HG02610 (cell line): ENCODE measurements at regions not wholly inside any gene's neighbourhood (a gene's known extent, or its start where the extent isn't known, plus 50 kb on each side); places are given as distances from the start of the nearest gene placed in this dataset.

ENCODE experiments used
- ATAC-seq: cut with Tn5 transposase; IDR thresholded peaks from one replicate; pipeline ENCODE4 v1.9.1; 2021; ENCODE audit warnings: mild to moderate bottlenecking, moderate library complexity; ENCODE audit not compliant: unreplicated experiment

DNA sequence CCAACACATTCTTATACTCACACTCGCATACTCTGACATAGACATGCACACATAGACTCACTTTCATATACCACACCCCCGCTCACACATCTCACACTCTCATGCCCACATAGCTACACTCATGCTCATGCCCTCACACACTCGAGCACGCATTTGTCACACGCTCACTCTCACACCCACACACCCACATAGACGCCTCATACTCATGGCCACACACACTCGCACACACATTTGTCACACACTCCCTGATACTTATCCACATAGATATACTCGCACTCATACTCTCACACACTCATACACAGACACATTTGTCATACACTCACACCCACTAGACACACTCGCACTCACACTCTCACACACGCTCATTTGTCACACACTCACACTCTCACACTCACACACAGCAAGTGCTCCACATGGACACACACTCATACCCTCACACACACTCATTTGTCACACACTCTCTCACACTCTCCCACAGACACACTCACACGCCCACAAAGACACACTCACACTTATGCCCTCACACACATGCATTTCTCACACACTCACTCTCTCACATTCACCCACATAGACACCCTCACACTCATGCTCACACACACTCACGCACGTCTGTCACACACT, 50.9 kb downstream of the TNP1 start:
- ATAC-seq: no peak

DNA sequence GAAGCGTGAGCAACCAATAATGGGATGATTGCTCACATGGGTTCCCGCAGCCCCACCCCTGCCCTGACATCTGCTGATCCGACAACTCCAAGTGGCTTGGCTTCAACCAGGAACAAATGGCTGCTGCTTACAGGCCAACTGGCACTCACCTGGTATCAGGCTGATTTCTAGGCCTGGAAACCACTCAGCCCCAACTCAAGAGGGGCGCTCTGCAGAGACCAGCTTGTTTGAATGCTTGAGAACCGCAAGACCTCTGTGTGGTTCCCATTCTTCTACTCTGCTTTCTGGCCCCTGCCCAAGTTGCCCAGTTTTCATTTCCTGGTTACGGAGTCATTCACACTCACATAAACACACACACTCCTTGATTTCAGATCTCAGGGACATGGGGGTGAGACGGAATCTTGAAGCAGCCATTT, 52.0 kb downstream of the TNP1 start:
- ATAC-seq: no peak

DNA sequence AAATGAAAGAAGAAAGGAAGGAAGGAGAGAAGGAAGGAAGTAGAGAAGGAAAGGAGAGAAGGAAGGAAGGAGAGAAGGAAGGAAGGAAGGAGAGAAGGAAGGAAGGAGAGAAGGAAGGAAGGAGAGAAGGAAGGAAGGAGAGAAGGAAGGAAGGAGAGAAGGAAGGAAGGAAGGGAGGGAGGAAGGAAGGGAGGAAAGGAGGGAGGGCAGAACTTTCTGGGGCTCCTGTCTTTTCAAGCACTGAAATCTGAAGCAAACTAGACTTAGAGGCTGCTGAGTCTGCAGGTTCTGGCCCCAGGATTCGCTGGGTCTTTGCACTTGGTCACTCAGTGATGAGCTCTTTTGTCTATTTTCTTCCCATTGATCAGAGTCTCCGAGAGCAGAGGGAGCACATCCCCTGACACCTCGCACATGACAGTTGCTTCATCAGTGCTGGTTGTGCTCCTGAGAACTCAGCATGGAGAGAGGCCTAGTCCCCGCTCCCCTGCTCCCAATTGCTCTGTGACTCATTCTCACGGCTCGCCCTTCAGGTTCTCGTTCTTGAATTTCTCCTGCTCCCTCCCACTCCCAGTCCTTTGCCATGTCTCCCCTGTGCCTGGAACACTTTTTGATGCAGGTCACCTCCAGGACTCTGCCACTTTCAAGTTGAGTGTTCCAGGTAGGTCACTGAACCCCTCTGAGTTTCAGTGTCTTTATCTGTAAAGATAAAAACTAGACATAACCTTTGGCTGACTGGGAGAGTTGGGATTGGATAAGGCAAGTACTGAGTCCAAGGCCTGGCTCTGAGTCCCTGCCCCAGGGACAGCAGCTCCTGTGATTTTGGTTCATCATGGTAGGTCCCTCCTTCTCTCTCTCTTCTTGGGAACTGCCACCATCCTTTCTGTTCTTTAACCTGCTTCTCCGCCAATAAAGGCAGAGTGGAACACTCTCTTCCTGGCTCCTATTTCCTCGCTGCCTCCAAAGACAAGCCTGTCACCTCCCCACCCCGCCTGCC, 55.2 kb downstream of the TNP1 start:
- ATAC-seq: no peak

DNA sequence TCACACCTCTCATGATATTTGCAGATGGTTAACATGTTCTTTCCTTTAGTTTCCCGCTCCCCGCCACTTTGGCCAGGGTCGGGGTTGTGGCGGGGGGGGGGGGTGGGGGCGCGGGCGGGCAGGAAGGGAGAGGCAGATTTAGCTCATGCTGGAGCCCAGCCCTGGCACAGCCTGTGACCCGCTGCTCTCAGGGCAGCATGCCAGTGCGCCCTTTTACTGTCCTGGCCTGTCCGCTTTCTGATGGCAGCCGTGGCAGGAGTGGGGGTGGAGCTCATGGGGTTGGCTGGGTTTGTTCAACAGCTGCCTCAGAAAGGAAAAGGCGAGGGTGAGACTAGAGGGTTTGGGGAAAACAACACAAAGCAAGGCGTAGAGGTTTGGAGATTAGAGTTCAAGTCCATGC, 56.1 kb downstream of the TNP1 start:
- ATAC-seq: no peak

DNA sequence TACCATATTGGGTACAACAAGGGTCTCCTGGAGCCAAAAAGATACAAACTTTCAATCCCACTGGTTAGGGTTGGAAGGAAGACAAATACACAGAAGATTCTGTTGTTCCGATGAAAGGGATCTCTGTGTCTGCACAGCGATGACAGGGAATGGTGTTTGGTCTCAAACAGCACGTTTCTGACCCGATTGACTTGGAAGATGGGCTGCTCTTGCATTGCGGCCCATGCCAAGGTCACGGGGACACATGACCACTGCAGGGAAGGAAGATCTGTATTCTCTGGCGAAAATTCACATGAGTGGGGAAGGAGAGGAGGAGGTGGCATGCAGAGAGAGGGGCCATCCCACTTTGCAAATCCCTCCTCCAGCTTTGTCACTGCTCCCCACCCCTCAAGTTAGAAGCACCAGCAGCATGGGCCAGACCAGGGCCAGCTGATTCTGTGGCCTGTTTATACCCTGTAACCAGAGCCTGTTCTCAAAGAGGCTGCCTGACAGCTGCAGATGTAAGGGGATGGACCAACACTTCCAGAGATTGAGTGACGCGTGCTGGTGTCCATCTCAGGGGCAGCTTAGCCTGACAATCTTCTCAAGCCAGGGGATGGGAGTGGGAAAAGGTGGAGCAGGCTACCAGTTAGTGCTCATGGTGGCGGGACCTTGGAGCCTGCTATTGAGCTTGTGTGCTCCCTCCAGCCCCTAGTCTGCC, 57.2 kb downstream of the TNP1 start:
- ATAC-seq: no peak

DNA sequence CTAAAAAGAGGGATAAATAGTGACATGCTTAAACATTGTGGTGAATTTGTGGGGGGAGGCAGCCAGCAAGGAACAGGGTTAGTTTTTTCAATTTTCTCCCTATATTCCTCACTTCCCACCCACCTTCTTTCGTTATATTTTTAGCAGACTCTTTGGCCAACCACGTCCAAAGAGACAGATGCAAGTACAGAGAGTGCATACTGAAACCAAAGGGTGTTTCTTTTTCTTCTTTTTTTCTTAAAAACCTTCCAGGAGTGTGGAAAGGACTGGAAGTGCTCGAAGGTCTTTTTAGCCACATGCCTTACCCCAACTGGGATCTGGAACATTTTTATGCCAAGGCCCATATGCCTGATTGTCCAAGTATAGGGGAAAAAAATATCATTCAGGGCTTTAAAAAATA, 59.0 kb downstream of the TNP1 start:
- ATAC-seq: no peak

DNA sequence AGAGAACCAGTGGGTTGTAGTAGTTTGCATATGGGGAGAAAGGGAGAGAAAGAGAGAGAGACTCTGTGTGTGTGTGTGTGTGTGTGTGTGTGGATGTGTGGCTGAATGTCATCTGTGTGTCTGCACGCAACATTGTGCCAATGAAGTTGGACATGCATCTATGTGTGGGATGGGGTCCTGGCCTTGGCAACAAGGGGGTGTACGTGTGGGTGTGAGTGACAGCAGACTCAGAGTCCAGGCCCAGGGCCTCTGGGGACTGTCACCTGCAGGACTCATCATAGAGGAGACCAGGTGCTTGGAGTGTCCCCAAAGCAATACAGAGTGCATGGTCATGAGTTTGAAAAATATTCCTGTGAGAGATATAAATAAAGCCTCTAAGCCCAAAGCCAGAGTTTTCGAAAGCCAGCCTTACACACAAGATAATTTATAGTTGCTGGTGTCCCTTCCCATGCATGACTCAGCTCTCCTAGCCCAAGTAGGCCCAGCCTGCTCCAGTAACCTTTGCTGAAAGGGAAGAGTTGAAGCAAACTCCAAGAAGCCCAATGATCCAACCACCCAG, 59.9 kb downstream of the TNP1 start:
- ATAC-seq: no peak

DNA sequence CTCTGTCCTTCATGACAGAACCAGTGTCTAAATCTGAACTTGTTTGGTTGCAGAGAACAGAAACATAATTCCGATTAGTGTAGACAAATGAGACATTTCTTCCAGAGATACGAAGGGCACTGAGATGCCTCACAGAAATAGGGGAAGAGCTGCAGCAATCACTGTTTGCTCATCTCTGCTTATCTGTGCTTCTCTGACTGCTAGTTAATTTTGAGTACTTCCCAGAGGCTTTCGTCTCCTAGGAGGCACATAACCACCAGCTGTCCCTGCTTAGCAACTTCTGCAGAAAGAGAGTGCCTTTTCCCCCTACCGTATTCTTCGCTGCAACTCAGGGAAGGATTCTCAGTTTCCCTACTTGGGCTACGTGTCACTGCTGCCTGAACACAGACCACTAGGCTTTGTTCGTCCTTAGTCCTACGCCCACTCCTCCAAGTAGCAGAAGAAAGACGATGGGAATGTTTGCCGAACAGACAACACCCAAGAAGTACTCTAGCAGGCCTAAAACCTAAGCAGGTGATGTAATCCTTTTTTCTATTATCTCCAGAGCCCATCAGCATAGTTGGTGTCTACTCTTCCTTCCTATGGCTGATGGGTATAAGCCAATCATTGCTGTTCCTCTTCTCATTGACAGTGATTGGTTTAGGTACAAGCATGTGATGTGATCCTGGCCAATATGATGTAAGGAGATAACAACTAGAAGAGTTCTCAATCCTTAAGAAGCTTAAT, 63.6 kb downstream of the TNP1 start:
- no peak for ATAC-seq

DNA sequence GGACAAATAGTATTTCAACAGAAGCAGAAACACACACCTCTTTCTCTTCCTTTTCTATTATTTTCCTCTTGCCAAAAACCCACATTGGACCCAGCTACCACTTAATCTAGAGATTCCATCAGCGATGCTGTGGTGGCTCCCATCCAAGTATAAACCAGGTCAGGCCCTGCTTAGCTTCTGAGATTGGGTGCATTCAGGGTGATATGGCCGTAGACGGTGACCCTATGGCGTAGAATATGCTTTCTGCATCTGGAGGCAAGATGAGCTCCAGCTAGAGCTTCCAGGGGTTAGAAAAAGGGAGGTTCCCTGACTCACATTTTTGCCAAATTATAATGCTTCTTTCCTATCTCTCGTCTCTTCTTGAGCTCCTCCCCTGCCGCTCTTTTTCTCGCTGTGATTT, 66.5 kb downstream of the TNP1 start:
- ATAC-seq: no peak

DNA sequence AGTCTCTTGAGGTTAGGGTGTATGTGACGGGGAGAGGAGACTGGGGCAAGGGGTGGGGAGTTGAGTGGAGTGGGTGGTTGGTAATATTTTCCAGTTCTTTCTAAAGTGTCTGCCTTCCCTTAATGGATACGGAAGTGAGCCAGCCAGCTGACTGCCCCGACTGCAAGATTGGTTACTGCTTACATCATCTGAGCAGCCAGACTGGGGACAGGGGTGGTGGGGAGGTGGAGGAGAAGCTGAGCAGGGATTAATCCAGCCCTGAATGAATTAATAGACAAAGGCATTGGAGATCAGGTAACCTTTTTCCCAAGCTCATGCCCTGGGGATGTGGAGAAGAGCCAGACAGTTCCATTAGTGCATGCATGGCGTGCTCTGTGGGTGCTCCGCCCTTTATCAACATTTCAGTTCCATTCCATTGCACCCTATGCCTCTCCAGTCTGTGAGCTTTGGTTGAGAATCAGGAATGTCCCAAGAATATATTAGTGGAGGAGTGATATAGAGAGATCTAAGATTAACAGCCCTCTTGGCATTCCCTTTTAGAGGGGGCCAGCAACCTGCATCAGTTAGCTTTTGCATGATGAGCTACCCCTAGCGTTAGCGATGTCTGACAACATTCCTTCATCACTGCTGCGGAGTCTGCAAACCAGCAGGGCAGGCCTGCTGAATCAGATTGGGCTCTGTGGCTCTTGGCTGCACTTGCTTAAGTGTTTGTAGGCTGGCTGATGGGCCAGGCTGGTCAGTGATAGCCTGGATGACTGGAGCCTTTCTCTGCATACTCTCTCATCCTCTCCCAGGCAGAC, 67.4 kb downstream of the TNP1 start:
- no peak for ATAC-seq

DNA sequence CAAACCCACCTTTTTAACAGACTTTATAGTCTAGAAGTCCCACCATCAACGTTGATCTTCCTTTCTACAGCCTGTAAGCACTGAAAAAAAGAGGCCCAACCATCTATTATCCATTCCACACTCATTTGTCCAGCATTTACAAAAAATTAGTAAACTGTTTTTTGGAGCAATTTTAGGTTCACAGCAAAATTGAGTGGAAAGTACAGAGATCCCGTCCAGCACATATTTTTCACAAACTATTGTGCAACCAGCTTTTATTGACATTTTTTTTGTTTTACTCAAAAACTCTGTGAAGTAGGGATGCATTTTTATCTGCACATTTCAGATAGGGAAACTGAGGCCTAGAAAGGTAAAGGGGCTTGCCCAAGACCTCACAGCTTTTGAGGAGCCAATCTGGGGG, 68.6 kb downstream of the TNP1 start:
- ATAC-seq: no peak

DNA sequence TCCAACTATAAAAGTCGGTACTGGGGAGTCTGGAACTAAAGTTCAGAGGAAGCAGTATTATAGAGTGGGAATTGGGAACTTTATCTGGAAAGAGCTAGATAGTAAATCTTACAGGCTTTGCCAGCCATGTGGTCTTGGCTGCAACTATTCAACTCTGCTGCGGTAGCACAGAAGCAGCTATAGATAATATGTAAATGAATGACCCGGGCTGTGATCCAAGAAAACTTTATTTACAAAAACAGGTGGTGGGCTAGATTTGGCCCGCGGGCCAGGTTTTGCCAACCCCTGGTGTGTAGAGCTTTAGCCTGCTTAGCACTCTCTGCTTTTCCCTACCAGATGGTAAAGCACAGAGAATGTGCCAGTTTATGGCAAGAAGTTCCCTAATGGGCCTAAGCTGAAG, 70.8 kb downstream of the TNP1 start:
- ATAC-seq: no peak

DNA sequence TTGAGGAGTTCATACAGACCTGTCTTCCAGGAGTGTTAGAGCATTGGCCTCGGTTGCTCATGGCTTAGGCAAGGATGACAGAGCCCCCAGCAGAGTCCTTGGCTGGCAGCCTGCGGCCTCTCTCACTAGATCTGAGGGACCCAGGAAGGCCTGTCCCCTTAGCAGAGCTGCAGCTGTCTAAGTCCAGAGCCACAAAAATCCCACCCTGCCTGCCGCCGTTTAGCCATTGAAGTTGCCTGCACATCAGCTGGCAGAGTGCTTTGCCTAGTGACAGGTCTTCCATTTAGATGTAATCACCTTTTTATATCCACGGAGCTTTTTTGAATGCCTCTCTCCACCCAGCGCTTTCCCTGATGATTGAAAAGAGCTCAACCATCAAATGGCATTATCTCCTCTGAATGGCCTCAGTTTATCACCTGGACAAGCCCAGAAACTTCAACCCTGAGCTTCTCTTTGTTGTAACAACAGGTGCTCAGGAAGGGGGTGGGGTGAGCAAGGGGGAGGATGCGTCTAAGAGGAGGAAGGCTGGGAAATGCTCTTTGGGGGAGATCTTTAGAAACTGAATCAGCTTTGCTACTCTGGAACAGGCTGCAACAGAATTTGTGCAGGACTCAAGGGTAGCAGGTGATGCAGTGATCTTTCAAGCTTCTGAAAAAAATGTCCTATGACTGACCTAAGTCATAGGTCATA, 71.9 kb downstream of the TNP1 start:
- ATAC-seq: no peak

DNA sequence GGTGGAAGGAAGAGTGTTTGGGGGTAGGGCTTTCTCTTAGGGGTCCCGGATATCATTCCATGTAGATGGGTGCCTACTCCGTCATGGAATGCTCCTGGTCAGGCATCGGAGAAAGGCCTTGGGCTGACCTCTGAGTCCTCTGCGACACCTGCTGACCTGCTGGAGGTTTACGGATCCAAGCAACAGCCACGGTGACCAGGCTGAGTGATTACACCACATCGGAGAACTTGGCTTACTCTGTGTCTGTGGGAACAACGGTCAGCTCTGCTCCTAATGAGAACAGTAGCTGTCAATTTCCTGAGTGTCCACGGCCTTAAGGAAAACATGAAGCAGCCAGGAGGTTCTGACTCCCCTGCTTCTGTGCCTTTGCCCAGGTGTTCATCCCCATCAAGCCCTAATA, 73.2 kb downstream of the TNP1 start:
- no peak for ATAC-seq

DNA sequence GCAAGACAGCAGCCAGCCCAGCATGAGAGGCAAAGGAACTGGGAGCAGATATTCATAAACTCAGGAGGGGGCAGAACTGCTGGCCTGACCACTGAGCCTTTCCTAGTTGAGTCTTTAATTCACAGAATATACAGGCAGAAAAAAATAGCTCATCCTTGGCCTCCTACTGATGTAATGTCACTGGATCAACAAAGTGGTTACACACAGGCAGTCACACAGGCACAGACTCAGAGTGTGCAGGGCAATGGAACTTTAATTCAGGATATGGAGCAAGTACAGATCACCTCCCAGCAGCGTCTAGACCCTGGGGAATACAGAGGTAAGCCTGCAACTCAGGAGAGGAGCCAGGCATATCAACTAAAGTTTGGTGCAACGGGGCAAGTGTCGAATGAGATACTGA, 75.4 kb downstream of the TNP1 start:
- ATAC-seq: no peak

DNA sequence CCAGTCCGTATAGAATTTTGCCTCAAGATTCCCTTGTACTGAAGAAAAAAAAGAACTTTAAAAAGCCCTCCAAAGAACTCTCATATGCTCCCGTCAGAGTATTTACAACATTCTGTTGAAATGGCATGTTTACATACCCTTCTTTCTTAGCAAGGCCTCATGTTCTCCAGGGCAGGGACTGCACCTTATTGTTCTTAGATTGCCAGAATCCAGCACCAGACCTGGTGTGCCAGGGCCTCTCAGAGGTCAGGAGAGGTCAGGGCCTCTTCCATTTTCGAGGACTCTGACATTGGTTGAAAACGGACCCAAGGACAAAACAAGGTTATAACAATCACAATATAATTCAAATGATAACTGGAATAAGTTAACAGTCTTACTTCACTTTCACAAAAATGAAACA, 78.2 kb downstream of the TNP1 start:
- no peak for ATAC-seq

DNA sequence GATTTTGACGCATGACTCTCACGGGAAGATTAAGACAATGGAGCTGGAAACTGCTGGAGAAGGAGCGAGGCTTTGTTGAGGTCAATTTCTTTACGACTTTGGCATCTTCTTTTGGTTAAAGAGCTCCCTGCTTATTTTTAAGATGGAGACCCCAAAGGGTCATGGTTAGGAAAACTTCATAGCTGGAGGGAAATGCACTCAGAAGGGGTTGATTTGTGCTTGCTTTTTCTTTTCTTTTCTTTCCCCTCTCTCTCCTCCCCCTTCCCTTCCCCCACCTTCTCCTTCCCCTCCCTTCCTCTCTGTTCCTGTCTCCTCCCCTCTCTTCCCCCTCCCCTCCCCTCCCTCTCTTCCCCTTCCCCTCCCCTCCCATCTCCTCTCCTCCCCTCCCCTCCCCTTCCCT, 79.0 kb downstream of the TNP1 start:
- no peak for ATAC-seq

DNA sequence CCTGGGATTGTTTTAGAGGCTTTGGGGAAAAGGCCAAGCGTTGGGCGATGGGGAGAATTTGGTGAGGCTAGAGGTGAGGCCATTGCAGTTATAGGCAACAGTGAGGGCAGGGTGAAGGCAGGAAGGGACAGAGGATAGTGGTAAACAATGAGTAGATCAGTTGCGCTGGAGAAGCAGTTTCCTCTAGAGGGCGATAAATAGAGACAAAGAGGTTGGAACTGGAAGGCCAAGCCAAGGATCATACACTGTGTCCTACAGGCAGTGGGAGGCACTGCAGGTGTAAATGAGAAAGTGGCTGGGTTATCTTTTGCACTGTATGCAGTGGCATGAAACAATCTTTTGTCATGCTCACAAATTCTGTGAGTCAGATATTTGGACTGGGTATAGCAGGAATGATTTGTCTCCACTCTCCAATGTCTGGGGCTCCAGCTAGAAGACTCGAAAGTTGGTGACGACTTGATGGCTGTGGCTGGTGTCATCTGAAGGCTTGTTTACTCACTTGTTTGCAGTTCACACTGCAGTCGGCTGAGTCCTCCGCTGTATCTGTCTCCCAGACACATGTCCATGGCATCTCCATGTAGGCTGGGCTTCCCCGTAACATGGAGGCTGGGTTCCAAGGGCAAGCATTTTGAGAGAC, 82.1 kb downstream of the TNP1 start:
- peak; percentile 85 for ATAC-seq
